BE2C (cell line): ENCODE measurements at regions not wholly inside any gene's neighbourhood (a gene's known extent, or its start where the extent isn't known, plus 50 kb on each side); places are given as distances from the start of the nearest gene placed in this dataset.

ENCODE experiments used
- DNase-seq: peaks from one replicate; pipeline ENCODE4 v3.0.0-alpha.2; 2020
- H3K27me3 ChIP-seq: fragments of 250-450 bp; sonication (Bioruptor Pico); 2 replicates; pipeline ENCODE4 v1.5.1; 2020; ENCODE audit warnings: mild to moderate bottlenecking
- H3K36me3 ChIP-seq: fragments of 250-450 bp; sonication (Bioruptor Pico); 2 replicates; pipeline ENCODE4 v1.5.1; 2020; ENCODE audit warnings: mild to moderate bottlenecking
- H3K4me1 ChIP-seq: fragments of 250-450 bp; sonication (Bioruptor Pico); 2 replicates; pipeline ENCODE4 v1.5.1; 2020
- H3K4me3 ChIP-seq: 2 replicates; pipeline ENCODE4 v1.5.1; 2011; ENCODE audit warnings: low read depth, low read length
- H3K9me3 ChIP-seq: fragments of 250-450 bp; sonication (Bioruptor Pico); 2 replicates; pipeline ENCODE4 v1.5.1; 2020
- CTCF ChIP-seq: IDR thresholded peaks from 2 replicates; pipeline ENCODE4 v1.5.1; 2012; ENCODE audit warnings: mild to moderate bottlenecking, low read depth, low read length

GRCh38 chr1:94646141-94646643, 104.6 kb upstream of the F3 start:
- DNase-seq, result no peak
- H3K36me3 ChIP-seq, result no peaks in the 10 kb centered on the region
- H3K9me3 ChIP-seq, result no peaks in the 10 kb centered on the region
- no peaks in the 10 kb centered on the region for H3K27me3 ChIP-seq
- H3K4me1 ChIP-seq, result no peaks in the 10 kb centered on the region
- H3K4me3 ChIP-seq, result no peak overlapping the region
- no peak for TF ChIP-seq CTCF

- H3K4me1 ChIP-seq, result no peaks in the 10 kb centered on the region
These were observed 102.8 kb upstream of the F3 start for GRCh38 chr1:94644352-94644751.

GRCh38 chr1:94643819-94644218, 102.3 kb upstream of the F3 start:
- Histone ChIP-seq H3K27me3 (no peaks in the 10 kb centered on the region), H3K4me1 (no peaks in the 10 kb centered on the region), H3K9me3 (no peaks in the 10 kb centered on the region), H3K36me3 (no peaks in the 10 kb centered on the region), H3K4me3 (no peak overlapping the region)
- no peak for TF ChIP-seq CTCF
- no peak for DNase-seq

More at GRCh38 chr1:94644352-94644751, 102.8 kb upstream of the F3 start:
- Histone ChIP-seq H3K4me3 (no peak overlapping the region), H3K36me3 (no peaks in the 10 kb centered on the region), H3K9me3 (no peaks in the 10 kb centered on the region), H3K27me3 (no peaks in the 10 kb centered on the region)
- no peak for TF ChIP-seq CTCF
- no peak for DNase-seq

GRCh38 chr1:94642617-94643321, 101.2 kb upstream of the F3 start:
- Histone ChIP-seq H3K9me3 (no peaks in the 10 kb centered on the region), H3K27me3 (no peaks in the 10 kb centered on the region), H3K4me1 (no peaks in the 10 kb centered on the region), H3K36me3 (no peaks in the 10 kb centered on the region), H3K4me3 (no peak overlapping the region)
- TF ChIP-seq CTCF, result no peak
- no peak for DNase-seq

GRCh38 chr1:94641990-94642389, 100.4 kb upstream of the F3 start:
- no peak for DNase-seq
- Histone ChIP-seq H3K36me3 (no peaks in the 10 kb centered on the region), H3K9me3 (no peaks in the 10 kb centered on the region), H3K4me1 (no peaks in the 10 kb centered on the region), H3K4me3 (no peak overlapping the region), H3K27me3 (no peaks in the 10 kb centered on the region)
- TF ChIP-seq CTCF, result no peak

GRCh38 chr1:94640125-94640524, 98.6 kb upstream of the F3 start:
- no peak overlapping the region for H3K4me3 ChIP-seq
- no peaks in the 10 kb centered on the region for H3K36me3 ChIP-seq
- H3K9me3 ChIP-seq, result no peaks in the 10 kb centered on the region
- no peaks in the 10 kb centered on the region for H3K27me3 ChIP-seq
- DNase-seq, result no peak
- H3K4me1 ChIP-seq, result no peaks in the 10 kb centered on the region
- TF ChIP-seq CTCF, result no peak
